Right cardiac atrium (tissue), 5 donors: ENCODE measurements at regions not wholly inside any gene's neighbourhood (a gene's known extent, or its start where the extent isn't known, plus 50 kb on each side); places are given as distances from the start of the nearest gene placed in this dataset.

Experiments used
- ATAC-seq, 2 donors: fragments of 200-7000 bp; cut with Tn5 transposase; one replicate each; pipeline versions ENCODE4 v1.8.0 to v1.9.1; 2020; ENCODE audit warnings: moderate library complexity in 2 of 2, mild to moderate bottlenecking in 1 of 2
- DNase-seq, 3 donors: peaks; one replicate each; pipeline ENCODE4 v3.0.0-alpha.2; 2020
- H3K27ac ChIP-seq: one replicate; pipeline ENCODE4 v1.5.1; 2013; ENCODE audit warnings: mild to moderate bottlenecking, low read length, control low read depth, moderate library complexity
- H3K27me3 ChIP-seq: one replicate; pipeline ENCODE4 v1.6.1; 2013; ENCODE audit not compliant: control insufficient read depth, insufficient read depth
- H3K4me1 ChIP-seq: one replicate; pipeline ENCODE4 v1.6.1; 2013; ENCODE audit warnings: low read length; ENCODE audit not compliant: control insufficient read depth, insufficient read depth
- H3K4me3 ChIP-seq: one replicate; pipeline ENCODE4 v1.5.1; 2013; ENCODE audit warnings: low read length, control low read depth
- H3K9me3 ChIP-seq: one replicate; pipeline ENCODE4 v1.6.1; 2013; ENCODE audit warnings: low read length; ENCODE audit not compliant: control insufficient read depth
- WGBS: extraction: QIAGEN DNeasy Blood & Tissue Kit; methylation state at CpG from one replicate; pipeline ENCODE4 v1.1.7; 2013; 5-methylcytosine and 5-hydroxymethylcytosine counted together
- intact Hi-C, 4 donors: fragments of 100-400 bp; cut with DNase I; formaldehyde crosslinking; loops; one replicate each; pipeline versions ENCODE4 v1.11.0 to v1.14.0; 2022 to 2023
- donor health status: healthy with polysubstance abuse.
- donor health status: DM: no; HTN: yes; CAD: no.
- donor health status: DM: no; HTN: no; CAD: no.
- donor health status: DM: no; HTN: yes; CAD: no; lungs with severe emphysema.
- donor health status: DM: yes; HTN: yes; CAD: no.

GRCh38 chr3:17964108-17964507, 221.7 kb upstream of the TBC1D5 start:
- ATAC-seq (no peak), DNase-seq (no peak)
- Histone ChIP-seq H3K4me1 (no peaks in the 10 kb centered on the region), H3K4me3 (no peak overlapping the region), H3K9me3 (no peaks in the 10 kb centered on the region), H3K27me3 (no peaks in the 10 kb centered on the region), H3K27ac (no peak overlapping the region)
- WGBS = 86% methylated on average over 1 of the region's 1 CpG
- intact Hi-C loops = no loop called here

DNA sequence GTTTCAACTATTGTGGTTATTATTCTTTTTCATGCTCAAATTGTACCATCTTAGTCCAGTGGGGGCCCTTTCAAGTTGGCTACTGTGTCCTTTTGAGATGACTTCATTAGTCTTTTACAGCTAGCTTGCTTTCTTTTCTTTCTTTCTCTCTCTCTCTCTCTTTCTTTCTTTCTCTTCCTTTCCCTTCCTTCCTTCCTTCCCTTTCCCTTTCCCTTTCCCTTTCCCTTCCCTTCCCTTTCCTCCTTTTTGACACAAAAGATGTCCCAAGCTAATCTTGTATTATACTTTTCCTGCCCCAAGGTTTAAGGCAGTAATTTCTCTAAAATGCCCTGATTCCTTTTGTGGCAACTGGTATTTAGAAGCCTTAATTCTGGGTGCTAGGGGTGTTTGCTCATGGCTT, 213.0 kb upstream of the TBC1D5 start:
- no peak for ATAC-seq
- H3K9me3 ChIP-seq = no peaks in the 10 kb centered on the region
- H3K4me1 ChIP-seq = no peaks in the 10 kb centered on the region
- H3K27ac ChIP-seq = no peak overlapping the region
- H3K27me3 ChIP-seq = no peaks in the 10 kb centered on the region
- intact Hi-C loops = no loop called here
- no peak overlapping the region for H3K4me3 ChIP-seq
- DNase-seq = no peak

GRCh38 chr3:17954801-17955200, 212.4 kb upstream of the TBC1D5 start:
- 74% methylated on average over 1 of the region's 1 CpG for WGBS
- intact Hi-C loops = no loop called here
- no peaks in the 10 kb centered on the region for H3K27me3 ChIP-seq
- DNase-seq (no peak), ATAC-seq (no peak)
- no peak overlapping the region for H3K27ac ChIP-seq
- H3K9me3 ChIP-seq = no peaks in the 10 kb centered on the region
- no peaks in the 10 kb centered on the region for H3K4me1 ChIP-seq
- no peak overlapping the region for H3K4me3 ChIP-seq

- Histone ChIP-seq H3K4me1 (no peaks in the 10 kb centered on the region), H3K4me3 (no peak overlapping the region), H3K27me3 (no peaks in the 10 kb centered on the region), H3K27ac (no peak overlapping the region), H3K9me3 (no peaks in the 10 kb centered on the region)
- ATAC-seq (no peak), DNase-seq (no peak)
- intact Hi-C loops = no loop called here
- 86% methylated on average over 2 of the region's 2 CpGs for WGBS
These were observed 208.8 kb upstream of the TBC1D5 start for GRCh38 chr3:17951241-17951640.

DNA sequence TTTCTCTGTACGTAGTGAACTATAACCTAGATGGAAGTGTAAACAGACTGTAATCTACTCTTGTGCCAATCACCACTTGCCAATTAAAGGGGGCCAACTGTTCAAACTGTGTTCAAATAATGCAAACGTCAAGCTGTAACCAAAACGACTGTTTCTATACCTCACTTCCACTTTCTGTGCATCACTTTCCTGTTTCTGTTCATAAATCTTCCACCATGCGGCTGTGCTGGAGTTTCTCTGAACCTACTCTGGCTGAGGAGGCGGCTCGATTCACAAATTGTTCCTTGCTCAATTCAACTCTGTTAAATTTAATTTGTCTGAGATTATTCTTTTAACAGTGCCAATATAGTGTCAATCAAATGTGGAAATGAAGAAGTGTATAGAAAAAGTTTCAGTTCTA, 206.7 kb upstream of the TBC1D5 start:
- ATAC-seq = no peak
- no peaks in the 10 kb centered on the region for H3K9me3 ChIP-seq
- no peaks in the 10 kb centered on the region for H3K27me3 ChIP-seq
- no peak overlapping the region for H3K4me3 ChIP-seq
- H3K27ac ChIP-seq = no peak overlapping the region
- 60% methylated on average over 6 of the region's 6 CpGs for WGBS
- no peaks in the 10 kb centered on the region for H3K4me1 ChIP-seq
- intact Hi-C loops = no loop called here
- no peak for DNase-seq

GRCh38 chr3:17947833-17948232, 205.4 kb upstream of the TBC1D5 start:
- no peaks in the 10 kb centered on the region for H3K27me3 ChIP-seq
- intact Hi-C loops = no loop called here
- no peak for ATAC-seq
- H3K4me1 ChIP-seq = no peaks in the 10 kb centered on the region
- DNase-seq = no peak
- H3K4me3 ChIP-seq = no peak overlapping the region
- no peaks in the 10 kb centered on the region for H3K9me3 ChIP-seq
- no peak overlapping the region for H3K27ac ChIP-seq

GRCh38 chr3:17946619-17947018, 204.2 kb upstream of the TBC1D5 start:
- no peak overlapping the region for H3K4me3 ChIP-seq
- DNase-seq = no peak
- H3K4me1 ChIP-seq = no peaks in the 10 kb centered on the region
- intact Hi-C loops = no loop called here
- ATAC-seq = peak; percentile 41 to 59
- no peaks in the 10 kb centered on the region for H3K27me3 ChIP-seq
- H3K27ac ChIP-seq = no peak overlapping the region
- 30% methylated on average over 6 of the region's 6 CpGs for WGBS
- no peaks in the 10 kb centered on the region for H3K9me3 ChIP-seq

DNA sequence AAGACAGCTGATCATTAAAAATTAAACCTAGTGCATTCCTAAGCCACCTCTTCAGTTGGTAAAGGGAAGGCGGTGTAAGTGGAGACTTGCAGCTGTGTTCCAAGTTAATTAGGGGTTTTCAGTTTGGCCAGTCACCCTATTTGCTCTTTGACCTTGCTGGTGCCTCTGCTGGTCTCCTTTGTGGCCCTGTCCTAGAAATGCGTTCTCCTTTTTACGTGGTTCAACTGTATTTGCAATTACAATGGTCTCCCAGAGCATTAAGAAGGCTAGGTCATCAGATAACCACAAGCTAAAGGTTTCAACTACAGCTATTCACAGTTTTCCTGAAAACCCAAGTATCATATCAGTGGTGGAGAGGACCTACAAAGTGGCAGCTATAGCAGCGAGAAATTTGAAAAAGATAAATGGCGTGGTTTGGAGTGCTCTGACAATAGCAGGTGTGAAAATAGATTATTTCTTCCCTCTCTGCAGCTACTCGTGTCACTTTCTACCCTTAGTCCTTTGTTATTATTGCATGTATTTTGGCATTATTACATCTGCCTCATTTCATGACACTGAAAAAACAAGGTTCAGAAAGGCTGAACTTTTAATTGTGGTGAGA, 203.5 kb upstream of the TBC1D5 start:
- H3K27ac ChIP-seq = no peak overlapping the region
- no peak for DNase-seq
- H3K27me3 ChIP-seq = no peaks in the 10 kb centered on the region
- no peak overlapping the region for H3K4me3 ChIP-seq
- no peaks in the 10 kb centered on the region for H3K9me3 ChIP-seq
- ATAC-seq = peak in 1 of 2 donors; percentile 61
- 39% methylated on average over 6 of the region's 6 CpGs for WGBS
- intact Hi-C loops = no loop called here
- H3K4me1 ChIP-seq = no peaks in the 10 kb centered on the region

GRCh38 chr3:17945018-17945798, 202.8 kb upstream of the TBC1D5 start:
- WGBS = 14% methylated on average over 2 of the region's 2 CpGs
- ATAC-seq = peak in 1 of 2 donors; percentile 50
- DNase-seq = no peak
- Histone ChIP-seq H3K27ac (no peak overlapping the region), H3K4me3 (no peak overlapping the region), H3K27me3 (no peaks in the 10 kb centered on the region), H3K9me3 (no peaks in the 10 kb centered on the region), H3K4me1 (no peaks in the 10 kb centered on the region)
- intact Hi-C loops = no loop called here

- no peaks in the 10 kb centered on the region for H3K9me3 ChIP-seq
- H3K4me3 ChIP-seq = no peak overlapping the region
- ATAC-seq = no peak
- H3K27ac ChIP-seq = no peak overlapping the region
- H3K27me3 ChIP-seq = no peaks in the 10 kb centered on the region
- intact Hi-C loops = no loop called here
- H3K4me1 ChIP-seq = no peaks in the 10 kb centered on the region
- no peak for DNase-seq
- WGBS = 81% methylated on average over 2 of the region's 2 CpGs
These were observed 200.4 kb upstream of the TBC1D5 start for GRCh38 chr3:17942856-17943255.

GRCh38 chr3:17941766-17942165, 199.3 kb upstream of the TBC1D5 start:
- Histone ChIP-seq H3K27ac (no peak overlapping the region), H3K9me3 (no peaks in the 10 kb centered on the region), H3K27me3 (no peaks in the 10 kb centered on the region), H3K4me3 (no peak overlapping the region), H3K4me1 (peaks cover 2% of the 10 kb centered on the region)
- ATAC-seq (no peak), DNase-seq (no peak)
- intact Hi-C loops = no loop called here

DNA sequence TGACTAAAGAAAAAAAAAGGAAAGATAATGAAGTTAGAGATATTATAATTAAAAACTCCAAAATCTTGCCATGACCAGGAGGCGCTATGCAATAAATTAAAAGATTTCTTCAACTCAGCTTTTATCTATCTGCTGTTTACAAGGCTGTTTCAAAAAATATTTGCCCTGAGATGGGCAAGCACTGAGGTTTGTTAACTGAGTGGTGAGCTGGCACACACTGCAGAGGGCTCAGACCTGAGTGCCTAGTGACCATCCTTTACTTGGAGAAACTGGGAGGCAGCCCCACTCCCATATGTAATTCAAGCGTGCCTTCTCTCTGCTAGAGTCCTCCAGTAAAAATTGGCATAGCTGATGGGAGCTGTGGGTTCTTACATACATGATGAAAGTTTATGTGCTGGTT, 198.7 kb upstream of the TBC1D5 start:
- Histone ChIP-seq H3K4me1 (peaks cover 2% of the 10 kb centered on the region), H3K27me3 (no peaks in the 10 kb centered on the region), H3K9me3 (no peaks in the 10 kb centered on the region), H3K27ac (no peak overlapping the region), H3K4me3 (no peak overlapping the region)
- intact Hi-C loops = no loop called here
- ATAC-seq = no peak
- 93% methylated on average over 2 of the region's 2 CpGs for WGBS
- no peak for DNase-seq
